Activated gamma-delta T cell (primary cell): ENCODE measurements at regions not wholly inside any gene's neighbourhood (a gene's known extent, or its start where the extent isn't known, plus 50 kb on each side); places are given as distances from the start of the nearest gene placed in this dataset.
"Not testable (repeated sequence)": the region's sequence is repeated elsewhere in the genome, so short reads cannot be mapped to it uniquely, and the experiment has no call there.

ENCODE experiments used
- DNase-seq: peaks from one replicate; lab custom pipeline; 2025; lab: John Stamatoyannopoulos, UW

- DNase-seq: no peak
These were observed 85.4 kb upstream of the OLIG2 start for GRCh38 chr21:32940079-32941014.

DNA sequence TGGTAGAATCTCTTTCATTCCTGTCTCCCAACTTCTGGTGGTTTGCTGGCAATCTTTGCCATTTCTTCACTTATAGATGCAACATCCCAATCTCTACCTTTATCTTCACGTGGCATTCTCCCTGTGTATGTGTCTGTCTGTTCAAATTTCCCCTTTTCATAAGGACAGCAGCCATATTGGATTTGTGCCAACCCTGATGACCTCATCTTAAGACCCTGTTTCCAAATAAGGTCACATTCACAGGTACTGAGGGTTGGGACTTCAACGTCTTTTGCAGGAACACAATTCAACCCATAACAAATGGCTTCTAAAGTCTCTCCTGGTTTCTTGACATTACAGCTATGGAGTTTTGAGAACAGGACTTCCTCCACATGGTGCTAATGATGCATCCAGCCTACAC, 84.5 kb upstream of the OLIG2 start:
- no peak for DNase-seq

DNA sequence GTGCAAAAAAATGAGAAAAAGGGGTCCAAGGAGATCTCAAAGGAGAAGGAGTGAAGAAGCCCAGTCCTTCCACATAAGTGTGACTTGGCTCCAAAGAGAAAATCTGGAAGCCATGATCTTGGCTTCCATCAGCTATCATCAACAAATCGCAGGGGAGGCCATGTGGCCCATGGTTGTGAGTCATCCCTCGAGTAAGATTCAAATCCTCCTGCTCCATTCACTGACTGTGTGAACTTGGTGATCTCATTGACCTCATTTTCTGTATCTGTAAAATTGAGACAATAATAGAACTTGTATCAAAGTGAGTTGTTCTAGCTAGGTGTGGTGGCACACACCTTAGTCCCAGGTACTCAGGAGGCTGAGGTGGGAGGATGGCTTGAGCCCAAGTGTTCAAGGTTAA, 79.1 kb upstream of the OLIG2 start:
- no peak for DNase-seq

DNA sequence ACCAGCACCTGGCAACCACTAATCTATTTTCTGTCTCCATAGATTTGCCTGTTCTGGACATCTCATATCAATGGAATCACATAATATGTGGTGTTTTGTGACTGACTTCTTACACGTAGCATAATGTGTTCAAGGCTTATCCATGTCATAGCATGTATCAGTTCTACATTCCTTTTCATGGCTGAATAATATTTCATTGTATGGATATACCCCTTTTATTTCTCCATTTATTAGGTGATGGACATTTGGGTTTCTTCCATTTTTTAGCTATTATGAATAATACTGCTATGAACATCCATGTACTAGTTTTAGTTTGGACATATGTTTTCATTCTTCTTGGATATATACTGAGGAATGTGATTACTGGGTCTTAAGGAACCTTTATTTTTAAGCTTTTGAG, 78.0 kb upstream of the OLIG2 start:
- no peak for DNase-seq

DNA sequence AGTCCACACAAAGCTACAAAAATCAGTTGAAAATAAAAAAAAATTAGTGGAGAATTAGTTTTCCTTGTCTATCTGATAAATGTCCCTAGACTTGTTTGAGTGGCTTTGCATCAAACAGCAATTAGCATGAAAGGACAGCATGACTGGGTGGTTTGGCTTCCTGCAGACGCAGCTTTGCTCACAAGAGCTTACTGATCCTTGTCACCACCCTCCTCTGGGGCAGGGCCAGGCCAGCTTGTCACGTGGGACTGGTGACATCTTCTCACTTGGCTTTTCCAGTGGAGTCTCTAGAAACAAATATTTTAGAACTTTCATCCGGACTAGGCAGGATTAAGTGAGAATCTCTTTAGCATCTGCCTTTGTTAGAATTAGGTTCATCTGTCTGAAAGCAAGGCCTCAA, 76.0 kb upstream of the OLIG2 start:
- no peak for DNase-seq

DNA sequence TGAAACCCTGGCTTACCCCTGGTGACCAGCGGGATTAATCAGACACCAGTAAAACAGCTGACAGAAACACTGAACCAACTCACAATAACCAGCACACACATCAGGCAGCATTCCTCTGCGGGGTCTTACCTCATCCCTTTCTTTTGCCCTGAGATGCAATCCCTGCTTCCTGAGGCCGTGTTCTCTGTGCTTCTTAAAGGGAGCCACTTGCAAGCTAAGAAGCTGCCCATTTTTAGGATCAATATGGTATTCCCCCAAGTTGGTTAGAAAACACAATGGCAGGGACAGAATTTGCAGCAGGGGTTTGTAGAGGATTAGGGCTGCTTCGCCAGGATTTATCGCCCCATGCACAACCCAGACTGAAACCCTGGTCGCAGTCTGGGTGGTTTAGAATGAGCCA, 74.7 kb upstream of the OLIG2 start:
- no peak for DNase-seq

DNA sequence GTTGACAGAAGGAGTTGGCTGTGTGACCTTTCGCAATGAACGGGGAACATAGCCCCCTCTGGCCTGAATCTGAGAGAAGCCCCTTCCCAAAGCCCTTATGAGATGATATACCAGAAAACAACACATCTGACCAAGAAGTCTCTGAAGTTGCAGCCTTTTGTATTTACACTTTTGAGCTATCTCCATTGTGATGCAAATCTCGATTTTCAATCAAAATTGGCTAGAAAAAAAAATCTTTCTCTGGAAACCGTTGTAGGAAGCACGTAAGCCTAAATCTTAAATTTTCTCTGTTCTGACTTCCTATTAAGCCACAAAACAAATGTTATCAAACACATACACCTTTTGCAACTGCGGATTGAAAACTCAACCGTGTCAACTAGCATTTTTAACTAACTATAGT, 71.4 kb upstream of the OLIG2 start:
- no peak for DNase-seq

DNA sequence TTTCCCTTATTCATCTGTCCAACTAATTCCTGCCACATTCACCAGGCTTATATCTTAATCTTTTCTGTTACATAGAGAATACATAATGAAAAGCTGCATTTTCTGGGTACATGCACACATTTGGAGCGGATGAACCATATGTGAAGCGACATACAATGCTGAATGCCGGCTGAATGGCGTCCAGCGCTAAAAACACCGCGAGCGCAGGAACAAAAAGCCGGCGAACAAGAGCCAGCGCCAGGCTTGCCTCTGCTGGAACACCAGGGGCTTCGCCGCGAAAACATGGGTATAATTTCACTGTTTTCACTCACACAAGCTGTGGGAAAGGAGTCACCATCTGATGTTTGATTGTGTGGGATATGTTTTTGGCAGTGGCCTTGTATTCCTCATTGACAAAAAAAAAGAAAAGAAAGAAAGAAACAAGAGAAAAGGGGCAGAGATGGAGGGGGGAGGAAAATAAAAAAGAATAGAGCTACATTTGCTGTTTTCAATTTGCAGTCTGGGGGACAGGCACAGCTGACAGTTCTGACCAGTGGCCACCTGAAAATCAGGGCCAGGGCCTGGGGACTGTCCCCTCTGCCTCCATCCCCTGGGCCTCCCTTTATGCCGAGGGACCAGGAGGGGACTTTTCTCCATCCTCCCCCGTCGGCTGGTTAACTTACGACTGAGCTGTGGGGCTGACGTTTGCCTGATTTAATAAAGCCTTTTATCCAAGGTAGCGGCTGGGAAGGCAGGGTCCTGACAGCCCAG, 70.2 kb upstream of the OLIG2 start:
- no peak for DNase-seq

DNA sequence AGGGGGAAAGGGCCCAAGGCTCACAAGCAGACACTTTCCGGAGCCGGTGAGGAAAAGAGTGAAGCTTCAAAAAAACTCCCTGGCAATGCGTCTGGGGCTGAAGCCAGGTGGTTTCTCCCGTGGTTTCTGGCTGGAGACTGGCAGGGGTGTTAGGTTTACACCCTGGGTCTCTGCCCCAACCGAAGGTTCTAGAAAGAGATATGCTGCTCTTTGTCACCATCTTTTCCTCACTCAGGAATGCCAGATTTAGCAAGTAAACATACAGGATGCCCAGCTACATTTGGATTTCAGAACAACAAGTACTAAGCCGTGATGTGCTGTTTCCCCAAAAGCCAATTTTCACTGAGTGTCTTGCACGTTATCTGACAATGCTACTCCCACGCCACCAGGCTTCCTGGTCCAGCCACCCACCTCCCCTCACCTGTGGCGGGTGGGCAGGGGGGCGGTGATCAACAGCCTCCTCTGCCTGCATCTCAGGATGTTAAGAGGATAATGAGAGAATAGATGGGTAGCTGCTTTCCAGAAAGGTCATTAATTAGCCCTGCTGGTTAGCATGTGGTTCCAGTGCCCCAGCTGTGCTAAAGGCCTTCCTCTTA, 69.6 kb upstream of the OLIG2 start:
- no peak for DNase-seq

DNA sequence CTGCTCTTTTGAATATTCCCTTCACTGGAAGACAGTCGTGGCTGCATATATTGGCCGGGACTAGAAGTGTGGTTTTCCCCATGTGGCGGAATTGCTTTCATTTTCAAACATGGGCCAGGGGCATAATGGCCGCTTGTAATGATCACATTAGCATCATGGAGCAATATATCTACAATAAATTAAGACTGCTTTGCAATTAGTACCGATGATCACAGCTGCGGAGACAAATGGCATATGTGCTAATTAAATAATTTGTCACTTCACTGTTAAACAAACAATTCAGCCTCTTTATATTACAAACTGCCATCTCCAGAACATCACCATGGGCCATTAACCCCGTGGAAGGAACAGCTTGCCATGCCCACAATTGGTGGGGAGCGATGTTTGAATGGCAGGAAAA, 68.2 kb upstream of the OLIG2 start:
- DNase-seq: no peak

DNA sequence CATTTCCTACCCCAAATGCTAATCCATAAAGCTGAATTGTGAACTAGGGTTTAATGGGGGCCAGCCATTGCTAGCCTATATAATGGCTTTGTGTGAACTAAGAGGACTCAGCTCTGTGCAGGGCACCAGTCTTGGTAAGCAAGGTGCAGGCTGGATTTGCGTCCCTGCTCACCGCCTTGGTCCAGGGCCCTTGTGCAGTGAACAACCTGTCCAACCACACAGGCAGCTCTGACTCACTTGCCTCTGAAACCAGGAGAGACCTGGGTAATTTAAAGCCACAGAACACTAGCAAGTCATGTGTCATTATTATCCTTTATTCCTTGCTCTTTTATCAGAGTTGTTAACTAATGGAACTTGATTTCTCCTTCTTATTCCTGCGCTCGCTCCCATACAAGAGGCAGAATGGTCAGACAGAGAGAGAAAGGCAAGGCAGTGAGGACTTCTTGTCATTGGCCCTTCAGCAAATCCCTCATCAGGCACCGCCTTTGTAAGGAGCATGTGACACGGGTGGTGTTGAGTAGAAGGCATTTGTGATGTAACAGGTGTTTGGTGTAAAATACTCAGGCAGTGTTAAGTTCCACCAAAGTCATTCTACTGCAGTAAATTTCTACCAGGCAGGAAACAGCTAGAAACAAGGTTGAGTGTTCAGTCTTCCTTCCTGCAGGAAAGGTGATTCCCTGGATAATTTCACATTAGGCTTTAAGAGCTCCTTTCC, 67.3 kb upstream of the OLIG2 start:
- no peak for DNase-seq

DNA sequence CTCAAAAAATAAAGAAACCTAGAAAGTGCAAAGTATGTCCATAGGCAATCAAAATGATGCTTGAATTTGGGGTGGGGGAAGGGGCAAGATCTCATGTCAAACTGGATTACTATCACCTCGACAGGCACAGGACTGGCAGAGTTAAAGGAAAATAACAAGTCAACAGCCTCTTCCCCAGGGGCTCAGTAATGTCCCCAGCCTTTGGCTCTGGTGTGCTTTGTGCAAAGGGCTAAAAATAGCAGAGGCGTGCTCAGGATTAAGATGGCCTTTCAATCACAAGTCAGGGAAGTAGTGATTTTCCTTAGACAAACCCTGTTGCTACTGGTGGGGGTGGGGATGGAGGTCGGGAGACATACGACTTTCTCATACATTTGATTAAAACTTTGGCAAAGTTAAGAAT, 63.5 kb upstream of the OLIG2 start:
- no peak for DNase-seq

- DNase-seq: no peak
These were observed 60.5 kb upstream of the OLIG2 start for GRCh38 chr21:32965129-32965680.

GRCh38 chr21:32966120-32966519, 59.6 kb upstream of the OLIG2 start:
- no peak for DNase-seq

DNA sequence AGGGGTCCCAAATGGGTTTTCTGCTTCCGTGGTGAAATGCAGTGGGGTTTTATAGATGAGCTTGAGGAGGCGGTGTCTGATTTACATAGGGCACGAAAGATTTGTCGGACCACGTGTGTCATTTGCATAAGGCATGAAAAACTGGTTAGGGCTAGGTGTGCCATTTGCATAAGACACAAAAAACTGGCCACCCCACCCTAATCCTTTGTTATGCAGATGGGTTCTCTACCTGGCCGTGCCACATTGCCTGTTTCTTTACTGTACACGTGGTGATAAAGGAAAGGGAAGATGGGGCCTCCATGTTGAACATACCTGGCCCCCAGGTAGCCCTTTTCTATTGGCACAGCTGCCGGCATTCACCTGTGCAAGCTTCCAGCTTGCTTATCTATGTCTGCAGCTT, 57.6 kb upstream of the OLIG2 start:
- not testable (repeated sequence) for DNase-seq

GRCh38 chr21:32974653-32975052, 51.1 kb upstream of the OLIG2 start:
- no peak for DNase-seq

DNA sequence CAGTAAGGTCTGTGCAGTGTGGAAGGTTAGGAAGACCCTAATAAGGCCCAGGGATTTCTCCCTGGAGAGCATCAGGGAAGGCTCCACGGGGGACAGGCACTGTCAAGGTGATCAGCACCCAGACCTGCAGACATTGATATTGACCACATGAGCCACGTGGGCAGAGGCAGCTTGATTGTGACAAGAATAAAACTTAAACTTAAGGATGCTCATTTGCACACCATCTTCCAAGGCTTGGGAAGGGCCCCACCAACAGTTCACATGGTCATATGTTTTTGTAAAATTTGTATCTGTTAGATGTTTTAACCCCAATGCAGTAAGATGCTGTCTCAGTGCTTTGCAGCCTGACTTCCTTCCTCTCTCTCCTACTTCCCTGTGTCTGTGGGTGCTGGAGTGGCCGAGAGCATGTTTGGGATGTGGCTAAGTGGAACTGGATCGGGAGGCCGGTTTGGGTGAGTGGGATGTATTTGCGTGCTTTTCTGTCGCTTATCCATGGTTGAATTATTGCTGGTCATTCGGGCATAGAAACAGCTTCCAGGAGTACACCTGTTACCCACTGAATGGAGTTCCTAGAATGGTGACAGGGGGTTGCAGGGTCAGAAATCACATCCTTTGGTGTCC, 49.8 kb upstream of the OLIG2 start:
- no peak for DNase-seq
